ENCODE measurements at regions not wholly inside any gene's neighbourhood (a gene's known extent, or its start where the extent isn't known, plus 50 kb on each side); places are given as distances from the start of the nearest gene placed in this dataset.

- H3K79me2 ChIP-seq (ENCODE audit: control insufficient read depth, insufficient read depth, low read length): no peaks in the 10 kb centered on the region
- in situ Hi-C loops (cut with MboI): no loop called here
- H4K20me1 ChIP-seq (replicated peaks; ENCODE audit: control insufficient read depth, insufficient read depth, low read length): no peaks in the 10 kb centered on the region
- ATAC-seq (no peak), DNase-seq (ENCODE audit: extremely low read depth in 1 of 4, low spot score in 3 of 4) (no peak), FAIRE-seq (no peak)
- H3K9me1 ChIP-seq (ENCODE audit: control insufficient read depth, insufficient read depth, low read length): no peaks in the 10 kb centered on the region
- POLR2A ChIA-PET: no interaction called here
- H3K36me3 ChIP-seq (ENCODE audit: control insufficient read depth, insufficient read depth, low read length): no peaks in the 10 kb centered on the region
- 4% methylated on average over 4 of the region's 4 CpGs for WGBS (ENCODE audit: insufficient coverage, low coverage, missing lambda C conversion rate)
- intact Hi-C loops (cut with micrococcal nuclease): no loop called here
- H3K4me2 ChIP-seq (ENCODE audit: insufficient read depth, low read length): no peak overlapping the region
- H3K9me3 ChIP-seq (replicated peaks; ENCODE audit: control insufficient read depth, insufficient read depth, low read depth, low read length): no peaks in the 10 kb centered on the region; the same call in 1 of the 2 replicates
- CTCF ChIA-PET (ENCODE audit: low intra/inter-chr PET ratio): no interaction called here
- no peak overlapping the region for H3K9ac ChIP-seq (ENCODE audit: insufficient read depth in 1 of 2, low read depth in 2 of 2, low read length in 2 of 2)
- BruUV-seq (replicated peaks): no TSS peak
- no peak overlapping the region for H3K4me3 ChIP-seq
- no peak overlapping the region for H3K27ac ChIP-seq (ENCODE audit: extremely low read depth, low read depth, low read length)
- H3K27me3 ChIP-seq (ENCODE audit: control insufficient read depth in 2 of 2, insufficient read depth in 2 of 2, low read length in 2 of 2): no peaks in the 10 kb centered on the region
- H2AFZ ChIP-seq (ENCODE audit: low read depth, low read length): no peak overlapping the region
- TF ChIP-seq HSF4 (CRISPR knock-in tag; IDR thresholded peaks at IDR 0.05; ENCODE audit: borderline replicate concordance) (no peak), HNRNPUL1 (IDR thresholded peaks at IDR 0.05; ENCODE audit: low read length) (no peak), ZNF184 (CRISPR knock-in tag; IDR thresholded peaks at IDR 0.05) (no peak), ZBTB34 (CRISPR knock-in tag; IDR thresholded peaks at IDR 0.05) (no peak)
- no peaks in the 10 kb centered on the region for H3K4me1 ChIP-seq (replicated peaks in 1 of 2; ENCODE audit: control insufficient read depth in 2 of 2, insufficient read depth in 2 of 2, low read length in 2 of 2)
Measured at GRCh38 chr12:77555074-77555473, 275.6 kb upstream of the NAV3 start.

DNA sequence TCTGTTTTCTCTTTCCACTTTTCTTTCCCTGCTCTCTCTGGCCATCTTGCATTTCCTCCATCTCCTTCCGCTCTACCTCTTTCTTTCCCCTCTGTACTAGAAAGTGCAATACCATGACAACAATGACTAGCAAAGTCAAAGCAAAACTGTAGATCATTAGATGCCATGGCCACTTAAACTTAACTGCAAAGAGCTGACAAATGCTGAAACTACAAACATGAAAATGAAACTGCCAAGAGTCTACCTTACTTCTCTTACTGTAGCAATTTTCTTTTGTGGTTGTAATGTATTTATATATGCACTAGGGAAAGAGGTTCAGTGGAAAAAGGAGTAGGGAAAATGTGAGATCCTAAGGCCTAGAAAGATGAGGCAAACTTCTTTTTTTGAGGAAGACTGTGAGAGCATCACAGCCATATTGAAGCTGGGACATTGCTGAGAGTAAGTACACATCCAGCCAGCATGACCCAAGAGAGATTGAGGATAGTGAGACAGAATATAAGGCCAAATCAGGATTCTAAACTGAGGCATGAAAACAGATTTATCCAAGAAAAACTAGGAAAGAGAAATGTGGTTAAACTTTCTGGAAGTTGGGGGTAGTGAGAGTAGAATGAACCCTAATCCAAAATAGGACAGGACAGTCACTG, 276.6 kb upstream of the NAV3 start:
- no peak for ATAC-seq
- in situ Hi-C loops (cut with MboI) (no loop called here), intact Hi-C loops (cut with micrococcal nuclease) (no loop called here)
- no peak overlapping the region for H3K4me2 ChIP-seq (ENCODE audit: insufficient read depth, low read length)
- no peaks in the 10 kb centered on the region; the same call in 1 of the 2 replicates for H3K9me3 ChIP-seq (replicated peaks; ENCODE audit: control insufficient read depth, insufficient read depth, low read depth, low read length)
- FAIRE-seq: no peak
- H3K27me3 ChIP-seq (ENCODE audit: control insufficient read depth in 2 of 2, insufficient read depth in 2 of 2, low read length in 2 of 2): no peaks in the 10 kb centered on the region
- no peak overlapping the region for H2AFZ ChIP-seq (ENCODE audit: low read depth, low read length)
- CTCF ChIA-PET (ENCODE audit: low intra/inter-chr PET ratio): no interaction called here
- H4K20me1 ChIP-seq (replicated peaks; ENCODE audit: control insufficient read depth, insufficient read depth, low read length): no peaks in the 10 kb centered on the region
- H3K27ac ChIP-seq (ENCODE audit: extremely low read depth, low read depth, low read length): no peak overlapping the region
- no peaks in the 10 kb centered on the region for H3K79me2 ChIP-seq (ENCODE audit: control insufficient read depth, insufficient read depth, low read length)
- no peaks in the 10 kb centered on the region for H3K9me1 ChIP-seq (ENCODE audit: control insufficient read depth, insufficient read depth, low read length)
- H3K9ac ChIP-seq (ENCODE audit: insufficient read depth in 1 of 2, low read depth in 2 of 2, low read length in 2 of 2): no peak overlapping the region
- 0% methylated on average over 1 of the region's 1 CpG for WGBS (ENCODE audit: insufficient coverage, low coverage, missing lambda C conversion rate)
- no peak overlapping the region for H3K4me3 ChIP-seq
- H3K36me3 ChIP-seq (ENCODE audit: control insufficient read depth, insufficient read depth, low read length): no peaks in the 10 kb centered on the region
- POLR2A ChIA-PET: no interaction called here
- H3K4me1 ChIP-seq (replicated peaks in 1 of 2; ENCODE audit: control insufficient read depth in 2 of 2, insufficient read depth in 2 of 2, low read length in 2 of 2): no peaks in the 10 kb centered on the region
- DNase-seq (ENCODE audit: extremely low read depth in 1 of 4, low spot score in 3 of 4): no peak
- BruUV-seq (replicated peaks): no TSS peak
- TF ChIP-seq SRSF1 (IDR thresholded peaks at IDR 0.05; ENCODE audit: low read depth, low read length) (no peak), MCM7 (IDR thresholded peaks at IDR 0.05) (no peak), GABPA (tag; conservative IDR thresholded peaks at IDR 0.05; ENCODE audit: low read depth) (no peak), TRIM28 (IDR thresholded peaks at IDR 0.05) (no peak), PHF20 (IDR thresholded peaks at IDR 0.05; ENCODE audit: partially characterized antibody) (no peak)
- TF ChIP-seq, protein P1, sequence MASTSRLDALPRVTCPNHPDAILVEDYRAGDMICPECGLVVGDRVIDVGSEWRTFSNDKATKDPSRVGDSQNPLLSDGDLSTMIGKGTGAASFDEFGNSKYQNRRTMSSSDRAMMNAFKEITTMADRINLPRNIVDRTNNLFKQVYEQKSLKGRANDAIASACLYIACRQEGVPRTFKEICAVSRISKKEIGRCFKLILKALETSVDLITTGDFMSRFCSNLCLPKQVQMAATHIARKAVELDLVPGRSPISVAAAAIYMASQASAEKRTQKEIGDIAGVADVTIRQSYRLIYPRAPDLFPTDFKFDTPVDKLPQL (IDR thresholded peaks at IDR 0.05; ENCODE audit: extremely low read depth, insufficient read length): no peak
- TF ChIP-seq, protein P2, sequence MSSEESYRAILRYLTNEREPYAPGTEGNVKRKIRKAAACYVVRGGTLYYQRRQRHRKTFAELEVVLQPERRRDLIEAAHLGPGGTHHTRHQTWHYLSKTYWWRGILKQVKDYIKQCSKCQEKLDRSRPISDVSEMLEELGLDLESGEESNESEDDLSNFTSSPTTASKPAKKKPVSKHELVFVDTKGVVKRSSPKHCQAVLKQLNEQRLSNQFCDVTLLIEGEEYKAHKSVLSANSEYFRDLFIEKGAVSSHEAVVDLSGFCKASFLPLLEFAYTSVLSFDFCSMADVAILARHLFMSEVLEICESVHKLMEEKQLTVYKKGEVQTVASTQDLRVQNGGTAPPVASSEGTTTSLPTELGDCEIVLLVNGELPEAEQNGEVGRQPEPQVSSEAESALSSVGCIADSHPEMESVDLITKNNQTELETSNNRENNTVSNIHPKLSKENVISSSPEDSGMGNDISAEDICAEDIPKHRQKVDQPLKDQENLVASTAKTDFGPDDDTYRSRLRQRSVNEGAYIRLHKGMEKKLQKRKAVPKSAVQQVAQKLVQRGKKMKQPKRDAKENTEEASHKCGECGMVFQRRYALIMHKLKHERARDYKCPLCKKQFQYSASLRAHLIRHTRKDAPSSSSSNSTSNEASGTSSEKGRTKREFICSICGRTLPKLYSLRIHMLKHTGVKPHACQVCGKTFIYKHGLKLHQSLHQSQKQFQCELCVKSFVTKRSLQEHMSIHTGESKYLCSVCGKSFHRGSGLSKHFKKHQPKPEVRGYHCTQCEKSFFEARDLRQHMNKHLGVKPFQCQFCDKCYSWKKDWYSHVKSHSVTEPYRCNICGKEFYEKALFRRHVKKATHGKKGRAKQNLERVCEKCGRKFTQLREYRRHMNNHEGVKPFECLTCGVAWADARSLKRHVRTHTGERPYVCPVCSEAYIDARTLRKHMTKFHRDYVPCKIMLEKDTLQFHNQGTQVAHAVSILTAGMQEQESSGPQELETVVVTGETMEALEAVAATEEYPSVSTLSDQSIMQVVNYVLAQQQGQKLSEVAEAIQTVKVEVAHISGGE (CRISPR knock-in tag; IDR thresholded peaks at IDR 0.05): no peak
